HG02870 (cell line): ENCODE measurements at regions not wholly inside any gene's neighbourhood (a gene's known extent, or its start where the extent isn't known, plus 50 kb on each side); places are given as distances from the start of the nearest gene placed in this dataset.
"Not testable (repeated sequence)": the region's sequence is repeated elsewhere in the genome, so short reads cannot be mapped to it uniquely, and the experiment has no call there.

ENCODE experiments used
- ATAC-seq: cut with Tn5 transposase; IDR thresholded peaks from one replicate; pipeline ENCODE4 v1.9.1; 2021; ENCODE audit warnings: mild to moderate bottlenecking, moderate library complexity; ENCODE audit not compliant: unreplicated experiment

- ATAC-seq, result no peak
Measured at GRCh38 chr22:48628891-48629543, 1198.7 kb downstream of the BRD1 start.

- no peak for ATAC-seq
Measured at GRCh38 chr22:48627966-48628365, 1199.7 kb downstream of the BRD1 start.

DNA sequence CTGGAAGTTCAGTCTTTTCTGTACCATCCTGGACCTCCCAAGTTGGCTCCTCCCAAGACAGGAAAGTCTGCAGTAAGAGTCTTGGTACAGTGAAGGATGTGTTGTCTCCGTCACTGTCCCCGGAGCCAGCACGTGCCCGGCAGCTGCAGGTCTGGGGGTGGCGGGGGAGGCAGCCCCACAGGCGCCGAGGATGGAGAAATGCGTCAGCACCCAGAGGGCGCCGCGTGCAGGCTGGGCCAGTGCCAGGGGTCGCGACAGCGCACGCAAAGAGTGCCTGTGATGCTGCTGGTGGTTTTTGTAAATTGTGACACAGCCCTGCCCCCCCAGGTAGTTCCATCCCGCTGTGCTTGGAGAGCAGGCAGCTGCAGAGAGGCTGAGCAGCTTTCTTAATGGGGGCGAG lies 1200.5 kb downstream of the BRD1 start:
- no peak for ATAC-seq

DNA sequence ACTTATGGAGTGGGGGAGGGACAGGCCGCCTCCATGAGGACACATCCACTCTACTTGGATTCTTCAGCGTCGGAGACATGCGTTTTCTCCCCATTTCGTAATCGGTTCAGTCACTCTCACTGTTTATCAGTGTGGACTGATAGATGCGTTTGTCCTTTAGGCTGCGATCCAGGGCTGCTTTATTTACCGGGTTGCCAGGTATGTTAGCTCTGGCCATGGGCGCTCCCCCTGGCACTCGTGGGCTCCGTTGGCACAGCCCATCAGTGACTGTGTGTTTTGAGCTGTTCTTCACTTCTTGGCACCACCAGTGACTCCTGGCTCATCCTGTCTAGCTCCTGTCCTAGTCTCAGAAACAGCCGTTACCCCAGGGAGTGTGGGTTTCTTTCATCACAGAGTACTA lies 1203.3 kb downstream of the BRD1 start:
- no peak for ATAC-seq

GRCh38 chr22:48622891-48623545 lies 1204.7 kb downstream of the BRD1 start:
- no peak for ATAC-seq

DNA sequence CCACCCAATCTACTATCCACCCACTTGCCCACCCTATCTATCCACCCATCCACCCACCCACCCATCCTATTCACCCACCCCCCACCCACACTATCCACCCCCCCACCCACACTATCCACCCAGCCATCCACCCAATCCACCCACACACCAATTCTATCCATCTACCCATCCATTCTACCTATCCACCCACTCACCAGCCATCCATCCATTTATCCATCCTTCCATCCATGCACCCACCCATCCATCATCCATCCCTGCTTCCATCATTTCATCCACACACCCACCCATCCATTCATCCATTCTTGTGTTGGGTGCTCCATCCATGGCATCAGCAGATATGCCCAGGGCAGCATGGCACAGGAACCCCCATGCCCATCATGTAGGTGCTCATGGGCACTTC lies 1206.6 kb downstream of the BRD1 start:
- ATAC-seq, result no peak

GRCh38 chr22:48620460-48620859 lies 1207.2 kb downstream of the BRD1 start:
- ATAC-seq, result not testable (repeated sequence)

GRCh38 chr22:48619721-48620120 lies 1208.0 kb downstream of the BRD1 start:
- no peak for ATAC-seq

- no peak for ATAC-seq
Measured at GRCh38 chr22:48618326-48618725, 1209.3 kb downstream of the BRD1 start.

GRCh38 chr22:48616656-48617055 lies 1211.0 kb downstream of the BRD1 start:
- ATAC-seq, result no peak

- ATAC-seq, result no peak
Measured at GRCh38 chr22:48615171-48616008, 1212.3 kb downstream of the BRD1 start.

DNA sequence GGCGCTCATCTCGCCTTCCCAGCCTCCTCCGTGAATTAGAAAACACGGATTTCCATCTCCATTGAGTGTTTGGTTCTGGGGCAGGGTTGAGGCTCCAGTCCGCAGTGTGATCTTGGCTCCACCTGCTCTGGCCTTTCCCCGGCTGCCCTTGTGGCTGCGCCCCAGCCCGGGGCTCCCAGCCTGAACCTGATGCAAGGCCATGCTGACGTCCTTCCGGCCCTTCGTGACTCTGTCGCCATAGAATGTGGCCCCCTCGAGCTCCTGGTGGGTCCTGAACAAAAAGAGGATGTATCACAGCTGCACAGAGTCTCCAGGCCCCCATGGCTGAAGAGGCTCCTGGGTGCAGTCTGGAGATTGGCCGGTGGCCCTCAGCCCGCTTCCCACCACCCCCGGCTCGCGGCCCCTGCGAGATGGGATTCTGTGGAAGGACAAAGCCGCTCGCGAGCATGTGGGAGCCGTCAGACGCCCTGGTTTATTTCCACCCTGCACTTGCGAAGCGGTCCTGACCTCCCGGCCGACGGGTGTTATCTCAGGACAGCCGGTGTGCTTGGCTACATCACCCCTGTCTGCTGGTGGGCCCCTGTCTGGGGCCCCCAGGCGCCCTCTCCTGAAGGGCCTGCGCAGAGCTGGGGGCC lies 1214.0 kb downstream of the BRD1 start:
- no peak for ATAC-seq

DNA sequence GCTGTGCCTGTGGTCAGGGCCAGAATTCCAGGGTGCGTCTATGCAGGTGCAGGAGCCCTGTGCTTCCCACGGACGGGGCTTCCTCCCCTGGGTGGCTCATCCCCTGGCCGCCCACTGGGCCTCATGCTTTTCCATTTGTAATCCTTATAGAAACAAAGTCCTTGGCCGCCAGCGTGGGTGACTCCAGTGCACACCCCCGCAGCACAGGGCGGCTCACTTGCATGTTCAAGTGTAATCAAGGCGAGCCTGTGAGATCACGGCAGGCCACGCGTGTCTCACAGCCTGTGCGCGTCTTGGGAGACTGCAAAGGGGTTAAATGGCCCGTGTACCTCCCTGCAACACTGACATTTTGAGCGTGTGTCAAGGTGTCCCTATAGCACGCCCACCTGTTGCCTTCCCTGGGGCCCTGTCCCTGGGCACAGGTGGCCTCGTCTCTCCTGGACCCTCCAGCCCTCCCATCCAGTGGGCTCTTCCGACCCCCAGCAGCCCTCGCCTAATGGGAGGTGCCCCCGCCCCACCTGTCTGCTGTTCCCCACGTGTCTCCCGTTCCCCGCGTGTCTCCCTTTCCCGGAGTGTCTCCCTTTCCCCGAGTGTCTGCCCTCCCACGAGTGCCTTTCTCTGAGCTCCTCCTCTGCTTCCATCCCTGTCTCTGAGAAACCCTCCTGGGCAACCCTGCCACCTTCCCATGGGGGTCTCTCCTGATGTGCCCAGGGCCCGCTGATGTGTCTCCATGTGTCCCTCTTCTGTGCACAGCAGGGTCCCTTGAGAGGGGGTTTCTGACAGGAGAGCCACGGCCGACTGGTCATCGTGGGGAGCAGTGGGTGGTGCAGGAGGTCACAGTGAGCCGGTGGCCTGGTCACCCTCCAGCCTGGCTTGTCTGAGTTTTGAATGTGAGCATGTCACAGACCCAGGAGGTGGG lies 1215.3 kb downstream of the BRD1 start:
- ATAC-seq, result no peak

GRCh38 chr22:48609279-48609865 lies 1218.3 kb downstream of the BRD1 start:
- no peak for ATAC-seq

GRCh38 chr22:48607901-48608662 lies 1219.6 kb downstream of the BRD1 start:
- no peak for ATAC-seq

DNA sequence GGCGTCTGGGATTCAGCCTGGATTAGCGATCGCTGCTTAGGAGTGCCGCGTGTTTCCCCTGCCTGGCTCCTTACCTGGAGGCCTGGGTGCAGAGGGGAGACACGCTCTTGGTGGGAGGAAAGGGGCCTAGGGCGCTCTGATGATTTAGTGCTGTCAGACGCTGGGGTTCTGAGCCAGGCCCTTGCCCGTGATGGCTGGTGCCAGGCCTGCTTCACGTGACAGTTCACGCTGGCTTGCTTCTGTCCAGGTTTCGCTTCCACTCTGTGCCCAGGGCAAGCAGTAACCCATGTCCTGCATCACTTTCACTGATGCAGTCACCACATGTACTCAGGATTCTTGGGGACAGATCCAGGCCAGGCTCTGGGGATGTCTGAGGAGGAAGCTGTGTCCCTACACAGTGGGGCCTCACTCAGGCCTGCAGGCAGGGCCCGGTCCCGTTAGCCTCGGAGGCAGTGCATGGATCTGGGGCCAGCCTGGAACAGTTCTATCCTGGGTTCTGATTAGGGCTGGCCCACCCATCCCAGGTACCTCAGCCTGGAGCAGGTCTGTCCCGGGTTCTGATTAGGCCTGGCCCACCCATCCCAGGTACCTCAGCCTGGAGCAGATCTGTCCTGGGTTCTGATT lies 1220.9 kb downstream of the BRD1 start:
- no peak for ATAC-seq

DNA sequence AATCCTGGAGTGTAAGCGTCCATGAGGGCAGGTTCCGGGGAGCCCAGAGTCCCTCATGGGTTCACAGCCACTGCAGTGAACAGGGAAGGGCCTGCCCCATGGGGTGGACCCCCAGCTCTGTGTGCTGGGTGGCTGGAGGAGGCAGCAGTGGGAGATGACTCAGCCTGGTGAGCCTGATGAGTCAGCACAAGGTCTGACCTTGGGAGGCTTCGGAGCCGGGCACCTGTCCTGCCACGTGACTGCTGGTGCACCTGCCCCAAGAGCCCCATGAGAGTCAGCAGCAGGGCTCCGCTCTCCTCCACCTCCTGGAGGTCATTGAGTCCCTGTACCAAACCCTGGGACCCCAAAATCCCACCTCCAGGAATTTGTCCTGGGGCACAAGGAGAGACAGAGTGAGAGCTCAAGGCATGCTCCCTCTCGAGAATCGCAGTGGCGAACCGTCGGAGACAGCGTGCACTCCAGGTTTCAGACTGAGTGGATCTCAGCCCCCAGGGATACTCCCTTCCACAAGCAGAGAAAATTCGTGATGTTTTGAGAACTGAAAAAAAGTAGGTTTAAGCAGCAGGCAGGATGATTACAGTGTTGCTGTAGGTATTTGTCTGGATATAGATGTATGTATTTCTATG lies 1221.7 kb downstream of the BRD1 start:
- no peak for ATAC-seq

DNA sequence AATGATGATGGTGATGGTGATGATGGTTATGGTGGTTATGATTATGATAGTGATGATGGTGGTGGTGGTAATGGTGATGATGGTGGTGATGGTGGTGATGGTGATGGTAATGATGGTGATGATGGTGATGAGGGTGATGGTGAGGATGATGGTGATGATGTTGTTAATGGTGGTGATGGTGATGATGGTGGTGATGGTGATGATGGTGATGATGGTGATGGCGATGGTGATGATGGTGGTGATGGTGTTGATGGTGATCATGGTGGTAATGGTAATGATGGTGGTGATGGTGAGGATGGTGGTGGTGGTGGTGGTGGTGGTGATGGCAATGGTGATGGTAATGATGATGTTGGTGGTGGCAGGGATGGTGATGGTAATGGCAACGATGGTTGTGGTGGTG lies 1222.5 kb downstream of the BRD1 start:
- no peak for ATAC-seq
